Cardiac septum (tissue), 1 donor: ENCODE measurements at regions not wholly inside any gene's neighbourhood (a gene's known extent, or its start where the extent isn't known, plus 50 kb on each side); places are given as distances from the start of the nearest gene placed in this dataset.
"Not testable (repeated sequence)": the region's sequence is repeated elsewhere in the genome, so short reads cannot be mapped to it uniquely, and the experiment has no call there.

ENCODE experiments used
- DNase-seq: peaks from one replicate; pipeline ENCODE4 v3.0.0-alpha.2; 2020; ENCODE audit warnings: low spot score
- intact Hi-C: fragments of 100-400 bp; cut with DNase I; formaldehyde crosslinking; loops from one replicate; pipeline ENCODE4 v1.14.0; 2022
- donor health status: DM: no; HTN: no; CAD: no.

- DNase-seq, result no peak
- intact Hi-C loops, result no loop called here
Observed at GRCh38 chr19:28575816-28576215, 637.1 kb downstream of the UQCRFS1 start.

- DNase-seq, intact Hi-C loops: not testable (repeated sequence)
Observed at GRCh38 chr19:28575312-28575711, 637.6 kb downstream of the UQCRFS1 start.

GRCh38 chr19:28574212-28574611, 638.7 kb downstream of the UQCRFS1 start:
- intact Hi-C loops, result no loop called here
- DNase-seq, result no peak

DNA sequence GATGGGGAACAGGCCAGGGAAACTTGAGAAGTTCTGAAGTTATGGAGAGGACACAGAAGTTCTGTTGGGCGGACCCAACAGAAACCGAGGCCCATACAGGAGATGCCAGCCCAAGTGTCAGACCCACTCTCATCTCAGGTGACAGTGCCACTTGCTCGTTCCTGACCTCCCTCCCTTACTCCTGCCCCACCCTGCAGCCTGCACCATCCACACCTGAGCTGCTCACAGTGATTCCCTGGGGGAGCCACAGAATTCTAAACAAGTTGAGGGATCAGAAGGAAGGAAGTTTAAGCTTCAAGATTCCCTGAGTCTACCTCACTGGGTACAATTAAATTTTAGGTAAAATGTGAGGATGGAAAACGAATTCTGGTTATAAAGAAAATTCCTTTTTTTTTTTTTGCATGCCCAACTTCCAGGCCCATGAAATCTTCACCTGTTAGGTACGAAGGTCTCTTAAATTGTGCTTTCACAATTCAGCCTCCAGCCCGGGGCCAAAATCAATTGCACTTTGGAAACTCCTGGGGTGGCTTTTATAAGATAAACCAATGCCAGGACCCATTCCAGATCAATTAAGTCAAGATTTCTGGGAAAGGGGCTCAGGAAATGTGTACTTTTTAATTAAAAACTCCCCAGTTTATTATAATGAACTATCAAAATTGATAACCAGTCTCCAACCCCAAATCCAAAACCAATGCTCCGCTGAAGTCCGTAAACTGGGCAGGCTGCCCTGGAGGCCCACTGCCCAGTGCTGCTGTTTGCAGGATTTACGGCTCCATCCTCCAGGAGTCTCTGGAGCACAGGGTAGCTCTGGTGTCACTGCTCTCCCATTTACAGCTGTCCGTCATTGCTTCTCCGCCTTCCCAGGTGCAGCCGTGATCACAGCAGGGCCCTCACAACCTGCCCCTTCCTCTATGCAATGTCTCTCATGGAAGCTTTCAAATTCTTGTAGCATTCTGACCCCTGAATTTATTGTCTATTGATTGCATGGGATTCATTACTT, 643.5 kb downstream of the UQCRFS1 start:
- no peak for DNase-seq
- intact Hi-C loops, result no loop called here

DNA sequence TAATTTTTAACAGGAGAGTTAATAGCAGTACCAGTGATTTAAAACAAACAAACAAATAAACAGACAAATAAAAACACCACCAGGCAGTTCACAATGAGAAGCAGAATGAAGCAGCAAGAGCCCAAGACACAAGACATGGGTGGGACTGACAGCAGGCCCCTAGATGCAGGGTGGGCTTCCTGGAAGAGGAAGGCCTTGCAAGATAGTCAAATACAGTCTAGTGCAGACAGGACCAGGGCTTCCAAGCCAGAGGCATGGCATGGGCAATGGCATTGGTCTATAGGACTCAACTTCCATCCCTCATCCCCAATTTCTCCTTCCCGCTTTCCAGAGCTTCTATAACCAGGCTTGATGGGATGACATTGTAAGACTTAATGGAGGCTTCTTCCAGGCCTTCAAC, 645.1 kb downstream of the UQCRFS1 start:
- intact Hi-C loops, result no loop called here
- DNase-seq, result no peak

GRCh38 chr19:28563964-28564921, 648.7 kb downstream of the UQCRFS1 start:
- intact Hi-C loops, result no loop called here

GRCh38 chr19:28560786-28561185, 652.2 kb downstream of the UQCRFS1 start:
- DNase-seq, result no peak
- intact Hi-C loops, result no loop called here

More at GRCh38 chr19:28563964-28564921, 648.7 kb downstream of the UQCRFS1 start:
- DNase-seq, result no peak

DNA sequence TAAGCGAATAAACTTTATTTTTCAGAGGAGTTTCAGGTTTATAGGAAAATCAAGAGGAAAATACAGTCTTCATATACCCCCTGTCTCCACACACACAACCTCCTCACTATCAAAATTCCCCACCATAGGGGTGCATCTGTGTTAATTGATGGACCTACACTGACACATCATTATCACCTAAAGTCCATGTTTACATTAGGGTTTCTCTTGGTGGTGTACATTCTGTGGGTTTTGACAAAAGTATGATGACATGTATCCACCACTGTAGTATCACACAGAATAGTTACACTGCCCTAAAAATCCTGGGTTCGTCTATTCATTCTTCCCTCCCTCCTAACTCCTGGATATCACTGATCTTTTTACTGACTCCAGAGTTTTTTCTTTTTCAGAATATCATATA, 654.2 kb downstream of the UQCRFS1 start:
- intact Hi-C loops, result no loop called here
- no peak for DNase-seq

- DNase-seq, result no peak
- intact Hi-C loops, result no loop called here
Observed at GRCh38 chr19:28556371-28556770, 656.6 kb downstream of the UQCRFS1 start.

DNA sequence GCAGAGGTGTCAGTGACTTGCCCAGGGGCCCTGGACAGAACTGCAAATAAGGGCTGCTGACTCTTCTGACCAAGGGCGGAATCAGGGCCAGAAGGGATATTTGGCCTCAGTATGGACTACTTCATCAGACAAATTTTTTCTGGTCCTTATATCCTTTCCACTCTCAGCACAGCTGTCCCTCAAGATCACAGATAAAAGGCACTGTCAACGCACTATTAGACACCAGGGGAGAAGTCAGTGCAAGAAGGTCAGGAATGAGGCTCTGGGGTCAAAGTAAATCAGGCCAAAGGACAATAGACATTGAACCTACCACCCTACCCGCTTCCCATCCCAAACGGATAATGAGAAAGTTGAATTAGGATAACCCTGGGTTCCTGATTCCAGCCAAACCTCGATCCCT, 657.6 kb downstream of the UQCRFS1 start:
- no peak for DNase-seq
- intact Hi-C loops, result no loop called here

GRCh38 chr19:28554321-28555091, 658.4 kb downstream of the UQCRFS1 start:
- intact Hi-C loops, result no loop called here
- no peak for DNase-seq

- DNase-seq, result no peak
- intact Hi-C loops, result no loop called here
Observed at GRCh38 chr19:28553764-28554163, 659.2 kb downstream of the UQCRFS1 start.

GRCh38 chr19:28553005-28553404, 659.9 kb downstream of the UQCRFS1 start:
- DNase-seq, result no peak
- intact Hi-C loops, result no loop called here

DNA sequence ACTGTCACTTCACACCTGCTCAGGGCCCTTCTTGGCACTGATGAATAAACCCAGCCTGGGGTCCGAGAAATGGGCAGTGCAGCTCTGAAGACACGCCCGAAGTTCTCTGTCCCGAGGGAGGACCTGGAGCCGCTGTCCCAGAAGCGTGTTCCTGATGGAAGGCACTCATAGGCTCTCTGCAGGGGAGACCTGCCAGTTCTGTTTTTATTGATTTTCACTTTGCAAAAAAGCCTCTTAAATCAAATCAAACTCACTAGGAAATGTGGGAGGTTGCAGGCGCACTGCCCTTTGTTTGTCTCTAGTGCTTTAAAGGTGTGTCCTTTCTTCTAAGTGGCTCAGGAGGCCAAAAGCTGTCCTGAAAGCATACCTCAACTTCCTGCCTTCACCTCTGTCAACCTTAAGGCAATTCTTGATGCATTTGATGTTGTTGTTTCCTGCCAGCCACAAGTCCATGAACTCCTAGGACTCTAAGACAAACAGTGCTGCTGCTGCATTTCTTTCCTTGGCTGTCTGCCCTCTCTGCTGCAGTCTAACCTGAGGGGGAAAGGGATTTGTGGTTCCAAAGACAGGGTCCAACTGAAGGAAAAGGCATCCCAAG, 663.2 kb downstream of the UQCRFS1 start:
- intact Hi-C loops, result no loop called here
- DNase-seq, result no peak

GRCh38 chr19:28546148-28546685, 666.7 kb downstream of the UQCRFS1 start:
- DNase-seq, result no peak
- intact Hi-C loops, result no loop called here

DNA sequence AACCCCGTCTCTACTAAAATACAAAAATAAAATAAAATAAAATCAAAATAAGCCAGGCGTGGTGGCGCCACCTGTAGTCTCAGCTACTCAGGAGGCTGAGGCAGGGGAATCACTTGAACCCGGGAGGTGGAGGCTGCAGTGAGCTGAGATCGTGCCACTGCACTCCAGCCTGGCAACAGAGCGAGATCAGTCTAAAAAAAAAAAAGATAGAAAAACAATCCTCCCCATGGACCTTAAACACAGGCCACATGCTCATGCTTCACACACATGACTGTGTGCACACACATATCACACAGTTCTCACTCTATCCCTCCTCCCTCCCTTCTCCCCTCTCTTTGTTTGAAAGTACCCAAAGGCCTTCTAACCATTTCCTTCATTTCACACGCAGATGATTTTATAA, 667.6 kb downstream of the UQCRFS1 start:
- DNase-seq, intact Hi-C loops: not testable (repeated sequence)

GRCh38 chr19:28544451-28545261, 668.3 kb downstream of the UQCRFS1 start:
- intact Hi-C loops, result no loop called here
- no peak for DNase-seq

DNA sequence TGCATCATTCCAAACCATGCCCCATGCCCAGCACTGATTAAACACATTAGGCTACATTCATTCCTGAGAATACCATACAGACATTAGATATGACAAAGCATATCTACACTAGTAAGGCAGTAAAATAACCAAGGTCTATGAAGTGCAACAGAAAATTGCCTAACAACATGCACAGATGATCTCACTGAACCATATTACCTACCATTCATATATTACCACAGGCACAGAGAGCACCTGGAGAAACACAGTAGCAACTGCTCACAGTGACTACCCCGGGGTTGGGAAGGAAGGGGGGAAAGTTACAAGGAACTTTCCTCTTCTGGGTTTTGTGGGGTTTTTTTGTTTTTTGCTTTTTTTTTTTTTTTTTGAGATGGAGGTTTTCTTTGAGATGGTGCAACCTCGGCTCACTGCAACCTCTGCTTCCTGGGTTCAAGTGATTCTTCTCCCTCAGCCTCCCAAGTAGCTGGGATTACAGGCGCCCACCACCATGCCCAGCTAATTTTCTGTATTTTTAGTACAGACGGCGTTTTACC, 669.6 kb downstream of the UQCRFS1 start:
- no peak for DNase-seq
- intact Hi-C loops, result no loop called here
